HG03354 (cell line): ENCODE measurements at regions not wholly inside any gene's neighbourhood (a gene's known extent, or its start where the extent isn't known, plus 50 kb on each side); places are given as distances from the start of the nearest gene placed in this dataset.

Source experiments
- ATAC-seq: cut with Tn5 transposase; IDR thresholded peaks from one replicate; pipeline ENCODE4 v1.9.1; 2021; ENCODE audit warnings: mild to moderate bottlenecking; ENCODE audit not compliant: unreplicated experiment, poor library complexity, severe bottlenecking

- ATAC-seq = no peak
Observed at GRCh38 chr7:155138204-155138603, 68.1 kb downstream of the HTR5A start.

- no peak for ATAC-seq
Observed at GRCh38 chr7:155141562-155141961, 71.4 kb downstream of the HTR5A start.

- ATAC-seq = no peak
Observed at GRCh38 chr7:155143381-155143780, 73.3 kb downstream of the HTR5A start.

GRCh38 chr7:155144371-155144770, 74.2 kb downstream of the HTR5A start:
- no peak for ATAC-seq

- no peak for ATAC-seq
Observed at GRCh38 chr7:155145477-155146255, 75.5 kb downstream of the HTR5A start.

- no peak for ATAC-seq
Observed at GRCh38 chr7:155147172-155147571, 77.0 kb downstream of the HTR5A start.

- no peak for ATAC-seq
Observed at GRCh38 chr7:155147624-155148023, 77.5 kb downstream of the HTR5A start.

- no peak for ATAC-seq
Observed at GRCh38 chr7:155153676-155154075, 83.6 kb downstream of the HTR5A start.

GRCh38 chr7:155154586-155154985, 84.5 kb downstream of the HTR5A start:
- ATAC-seq = no peak

GRCh38 chr7:155161690-155162089, 91.6 kb downstream of the HTR5A start:
- ATAC-seq = no peak

- no peak for ATAC-seq
Observed at GRCh38 chr7:155162422-155162821, 92.3 kb downstream of the HTR5A start.

- no peak for ATAC-seq
Observed at GRCh38 chr7:155163696-155164095, 93.6 kb downstream of the HTR5A start.

- no peak for ATAC-seq
Observed at GRCh38 chr7:155164316-155164715, 94.2 kb downstream of the HTR5A start.

- ATAC-seq = no peak
Observed at GRCh38 chr7:155166108-155166507, 96.0 kb downstream of the HTR5A start.

- ATAC-seq = no peak
Observed at GRCh38 chr7:155166673-155167370, 96.7 kb downstream of the HTR5A start.

GRCh38 chr7:155167706-155168365, 97.7 kb downstream of the HTR5A start:
- no peak for ATAC-seq

- ATAC-seq = no peak
Observed at GRCh38 chr7:155168597-155169480, 98.7 kb downstream of the HTR5A start.

- no peak for ATAC-seq
Observed at GRCh38 chr7:155169498-155170065, 99.5 kb downstream of the HTR5A start.

- ATAC-seq = no peak
Observed at GRCh38 chr7:155170331-155170730, 100.2 kb downstream of the HTR5A start.

- no peak for ATAC-seq
Observed at GRCh38 chr7:155172141-155172540, 102.0 kb downstream of the HTR5A start.
